ENCODE measurements at regions not wholly inside any gene's neighbourhood (a gene's known extent, or its start where the extent isn't known, plus 50 kb on each side); places are given as distances from the start of the nearest gene placed in this dataset.
"Not testable (repeated sequence)": the region's sequence is repeated elsewhere in the genome, so short reads cannot be mapped to it uniquely, and the experiment has no call there.

DNA sequence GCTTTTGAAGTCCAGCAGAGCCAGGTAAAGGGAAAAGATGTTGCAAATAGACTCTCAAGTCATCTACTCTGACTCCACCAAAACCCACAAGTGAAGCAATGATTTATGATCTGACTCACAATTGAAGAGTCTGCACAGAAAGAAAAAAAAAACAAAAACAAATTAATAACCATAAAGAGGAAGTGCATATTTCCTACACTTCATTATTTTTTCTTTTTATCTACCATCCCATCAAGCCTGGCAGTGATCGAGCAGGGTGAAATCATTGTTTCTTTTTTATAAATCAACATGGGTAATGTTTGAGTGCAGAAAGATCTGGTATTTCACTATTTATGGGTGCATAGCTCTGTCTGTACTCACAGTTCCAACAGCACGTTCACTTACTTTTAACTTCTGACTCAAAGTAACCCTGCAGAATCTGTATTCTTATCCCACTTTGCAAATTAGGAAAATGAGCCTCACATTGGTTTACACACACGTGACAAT lies 829.0 kb downstream of the TNS3 start:
- DNase-seq (no peak), ATAC-seq (no peak)
- H3K36me3 ChIP-seq (ENCODE audit: control insufficient read depth, insufficient read depth, low read length): no peaks in the 10 kb centered on the region
- H3K4me1 Mint-ChIP-seq: no peaks in the 10 kb centered on the region
- H3K9me3 Mint-ChIP-seq: peaks cover 13 to 18% of the 10 kb centered on the region in 2 donors
- intact Hi-C loops (cut with micrococcal nuclease): no loop called here
- H3K27me3 ChIP-seq (ENCODE audit: control insufficient read depth, insufficient read depth, low read length): no peaks in the 10 kb centered on the region
- no peaks in the 10 kb centered on the region for H3K27me3 Mint-ChIP-seq (ENCODE audit: low read depth in 2 of 2)
- no peak overlapping the region for H3K27ac Mint-ChIP-seq
- no peak overlapping the region for H3K4me3 Mint-ChIP-seq
- H3K4me3 ChIP-seq (ENCODE audit: low read length): no peak overlapping the region
- no peaks in the 10 kb centered on the region for H3K4me1 ChIP-seq (ENCODE audit: control insufficient read depth, insufficient read depth, low read length)
- no peaks in the 10 kb centered on the region for H3K36me3 Mint-ChIP-seq
- H3K27ac ChIP-seq (ENCODE audit: low read length): no peak overlapping the region
- TF ChIP-seq CTCF (IDR thresholded peaks at IDR 0.05): no peak
- H3K9me3 ChIP-seq (ENCODE audit: control insufficient read depth, insufficient read depth, low read length): no peaks in the 10 kb centered on the region
- 42% methylated on average over 2 of the region's 3 CpGs for WGBS (ENCODE audit: insufficient coverage)

DNA sequence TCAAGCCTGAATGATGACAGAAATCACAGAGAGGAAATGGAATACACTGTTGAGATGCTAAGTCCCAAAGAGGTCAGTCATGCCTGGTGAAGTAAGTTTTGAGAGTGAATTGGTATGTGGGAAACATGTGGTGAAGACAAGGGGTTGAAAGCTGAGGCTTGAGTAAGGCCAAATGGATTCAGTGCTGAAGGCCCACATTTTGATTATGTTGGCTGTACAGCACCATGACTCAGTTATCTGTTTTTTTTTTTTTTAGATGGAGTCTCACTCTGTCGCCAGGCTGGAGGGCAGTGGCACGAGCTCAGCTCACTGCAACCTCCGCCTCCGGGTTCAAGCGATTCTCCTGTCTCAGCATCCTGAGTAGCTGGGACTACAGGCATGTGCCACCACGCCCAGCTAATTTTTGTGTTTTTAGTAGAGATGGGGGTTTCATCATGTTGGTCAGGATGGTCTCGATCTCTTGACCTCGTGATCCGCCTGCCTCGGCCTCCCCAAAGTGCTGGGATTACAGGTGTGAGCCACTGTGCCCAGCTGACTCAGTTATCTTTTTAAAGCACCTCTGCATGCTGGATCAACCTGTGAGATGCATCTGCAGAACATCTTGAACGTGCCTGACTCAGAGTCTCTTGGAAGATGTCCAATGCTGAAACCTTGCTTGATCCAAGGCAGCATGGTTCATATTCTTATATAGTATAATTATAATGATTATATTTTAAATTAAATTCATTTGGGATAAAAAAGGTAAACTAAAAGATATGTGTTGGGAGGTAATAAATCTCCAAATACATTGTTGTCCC lies 829.8 kb downstream of the TNS3 start:
- peaks cover 13 to 16% of the 10 kb centered on the region in 2 donors for H3K9me3 Mint-ChIP-seq
- H3K27ac Mint-ChIP-seq; DNase-seq; H3K36me3 ChIP-seq (ENCODE audit: control insufficient read depth, insufficient read depth, low read length); H3K4me3 Mint-ChIP-seq; intact Hi-C loops (cut with micrococcal nuclease); H3K27me3 Mint-ChIP-seq (ENCODE audit: low read depth in 2 of 2); H3K4me3 ChIP-seq (ENCODE audit: low read length); H3K4me1 Mint-ChIP-seq; H3K27me3 ChIP-seq (ENCODE audit: control insufficient read depth, insufficient read depth, low read length); H3K4me1 ChIP-seq (ENCODE audit: control insufficient read depth, insufficient read depth, low read length); ATAC-seq; H3K9me3 ChIP-seq (ENCODE audit: control insufficient read depth, insufficient read depth, low read length); H3K36me3 Mint-ChIP-seq; H3K27ac ChIP-seq (ENCODE audit: low read length): not testable (repeated sequence)
- 86% methylated on average over 11 of the region's 11 CpGs for WGBS (ENCODE audit: insufficient coverage)

GRCh38 chr7:46751471-46751870 lies 830.4 kb upstream of the IGFBP3 start:
- intact Hi-C loops (cut with micrococcal nuclease): no loop called here

More at GRCh38 chr7:46751471-46751870, 830.4 kb upstream of the IGFBP3 start:
- no peaks in the 10 kb centered on the region for H3K27me3 Mint-ChIP-seq (ENCODE audit: low read depth in 2 of 2)
- no peaks in the 10 kb centered on the region for H3K36me3 ChIP-seq (ENCODE audit: control insufficient read depth, insufficient read depth, low read length)
- no peaks in the 10 kb centered on the region for H3K9me3 ChIP-seq (ENCODE audit: control insufficient read depth, insufficient read depth, low read length)
- H3K4me3 ChIP-seq (ENCODE audit: low read length): no peak overlapping the region
- WGBS (ENCODE audit: insufficient coverage): 86% methylated on average over 4 of the region's 4 CpGs
- H3K36me3 Mint-ChIP-seq: no peaks in the 10 kb centered on the region
- peaks cover 12 to 19% of the 10 kb centered on the region in 2 donors for H3K9me3 Mint-ChIP-seq
- H3K27me3 ChIP-seq (ENCODE audit: control insufficient read depth, insufficient read depth, low read length): no peaks in the 10 kb centered on the region
- ATAC-seq: no peak
- no peaks in the 10 kb centered on the region for H3K4me1 ChIP-seq (ENCODE audit: control insufficient read depth, insufficient read depth, low read length)
- H3K27ac ChIP-seq (ENCODE audit: low read length): no peak overlapping the region
- H3K27ac Mint-ChIP-seq: no peak overlapping the region
- TF ChIP-seq CTCF (IDR thresholded peaks at IDR 0.05): no peak
- no peak overlapping the region for H3K4me3 Mint-ChIP-seq
- DNase-seq: no peak
- no peaks in the 10 kb centered on the region for H3K4me1 Mint-ChIP-seq

Data from natural killer cell (primary cell).